WTC11 (cell line): ENCODE measurements at regions not wholly inside any gene's neighbourhood (a gene's known extent, or its start where the extent isn't known, plus 50 kb on each side); places are given as distances from the start of the nearest gene placed in this dataset.

ENCODE experiments used
- ATAC-seq: fragments of 200-7000 bp; cut with Tn5 transposase; 2 replicates; pipeline ENCODE4 v1.10.0; 2021; ENCODE audit warnings: mild to moderate bottlenecking, moderate library complexity
- CTCF ChIA-PET: fragments of 300-600 bp; sonication (Branson Sonifier 250); formaldehyde crosslinking; loops from one replicate; lab custom pipeline; 2021; ENCODE audit warnings: antibody characterized with exemption; lab: Charles Lee
- POLR2A ChIA-PET: fragments of 350-600 bp; sonication (Branson Sonifier 250); formaldehyde crosslinking; loops from one replicate; lab custom pipeline; 2021; ENCODE audit warnings: antibody characterized with exemption; lab: Charles Lee
- DNase-seq: peaks from one replicate; pipeline ENCODE4 v3.0.0; 2021; ENCODE audit warnings: low spot score
- H3K27ac Mint-ChIP-seq: 2 replicates; pipeline ENCODE4 v1.8.0; 2021; ENCODE audit warnings: mixed read lengths
- H3K27me3 Mint-ChIP-seq: 2 replicates; pipeline ENCODE4 v1.8.0; 2021; ENCODE audit warnings: low read depth, mild to moderate bottlenecking, moderate library complexity, mixed read lengths
- H3K36me3 Mint-ChIP-seq: 2 replicates; pipeline ENCODE4 v1.8.0; 2021; ENCODE audit warnings: mixed read lengths
- H3K4me1 Mint-ChIP-seq: 2 replicates; pipeline ENCODE4 v1.8.0; 2022; ENCODE audit warnings: mixed read lengths
- H3K4me3 Mint-ChIP-seq: 2 replicates; pipeline ENCODE4 v1.8.0; 2021; ENCODE audit warnings: mild to moderate bottlenecking, moderate library complexity, mixed read lengths
- H3K9me3 Mint-ChIP-seq: 2 replicates; pipeline ENCODE4 v1.8.0; 2021; ENCODE audit warnings: mixed read lengths
- ATF1 ChIP-seq: sonication (generic); formaldehyde crosslinking; IDR thresholded peaks from 2 replicates; pipeline ENCODE4 v1.8.1; 2023; ENCODE audit warnings: mild to moderate bottlenecking, moderate library complexity, missing genetic modification reagents
- GABPB1 ChIP-seq: sonication (generic); formaldehyde crosslinking; IDR thresholded peaks from 2 replicates; pipeline ENCODE4 v1.8.1; 2023; ENCODE audit warnings: mild to moderate bottlenecking, missing genetic modification reagents
- JAZF1 ChIP-seq: fragments of 250-450 bp; sonication (Bioruptor Pico); IDR thresholded peaks from 2 replicates; pipeline ENCODE4 v1.9.0; 2021; ENCODE audit warnings: moderate library complexity, mild to moderate bottlenecking, inconsistent platforms
- MXD4 ChIP-seq: fragments of 250-450 bp; sonication (Bioruptor Pico); IDR thresholded peaks from 2 replicates; pipeline ENCODE4 v1.8.0; 2021; ENCODE audit warnings: mild to moderate bottlenecking, moderate library complexity, borderline replicate concordance
- NR1H2 ChIP-seq: sonication (generic); formaldehyde crosslinking; IDR thresholded peaks from 2 replicates; pipeline ENCODE4 v1.9.0; 2021; ENCODE audit warnings: mild to moderate bottlenecking, moderate library complexity, missing genetic modification reagents
- RELA ChIP-seq: sonication (generic); formaldehyde crosslinking; IDR thresholded peaks from 2 replicates; pipeline ENCODE4 v1.8.1; 2022; ENCODE audit warnings: missing genetic modification reagents, mild to moderate bottlenecking, borderline replicate concordance
- SMAD4 ChIP-seq: sonication (generic); formaldehyde crosslinking; IDR thresholded peaks from 2 replicates; pipeline ENCODE4 v1.8.0; 2022; ENCODE audit warnings: mild to moderate bottlenecking, missing genetic modification reagents
- TCF7 ChIP-seq: sonication (generic); formaldehyde crosslinking; IDR thresholded peaks from 2 replicates; pipeline ENCODE4 v1.8.0; 2022; ENCODE audit warnings: mild to moderate bottlenecking, low read depth, missing genetic modification reagents, moderate library complexity
- TEAD1 ChIP-seq: sonication (generic); formaldehyde crosslinking; IDR thresholded peaks from 2 replicates; pipeline ENCODE4 v1.8.0; 2022; ENCODE audit warnings: mild to moderate bottlenecking, missing genetic modification reagents
- ZNF317 ChIP-seq: sonication (generic); formaldehyde crosslinking; IDR thresholded peaks from 2 replicates; pipeline ENCODE4 v1.8.1; 2023; ENCODE audit warnings: low read depth, mild to moderate bottlenecking, moderate library complexity, missing genetic modification reagents, borderline replicate concordance
- TF ChIP-seq, protein P1 (sequence below): sonication (generic); formaldehyde crosslinking; conservative IDR thresholded peaks from 2 replicates; pipeline ENCODE4 v1.8.1; 2023; ENCODE audit warnings: mild to moderate bottlenecking, low read depth, missing genetic modification reagents, moderate library complexity
- TF ChIP-seq, protein P2 (sequence below): fragments of 250-450 bp; sonication (Bioruptor Pico); IDR thresholded peaks from 2 replicates; pipeline ENCODE4 v1.9.0; 2021; ENCODE audit warnings: mild to moderate bottlenecking
- TF ChIP-seq, protein P3 (sequence below): sonication (generic); formaldehyde crosslinking; conservative IDR thresholded peaks from 2 replicates; pipeline ENCODE4 v1.8.1; 2022; ENCODE audit warnings: mild to moderate bottlenecking, missing genetic modification reagents
- TF ChIP-seq, protein P4 (sequence below): sonication (generic); formaldehyde crosslinking; IDR thresholded peaks from 2 replicates; pipeline ENCODE4 v1.8.1; 2023; ENCODE audit warnings: mild to moderate bottlenecking, missing genetic modification reagents, moderate library complexity
- TF ChIP-seq, protein P5 (sequence below): fragments of 250-450 bp; sonication (Bioruptor Pico); IDR thresholded peaks from 2 replicates; pipeline ENCODE4 v1.8.0; 2021; ENCODE audit warnings: mild to moderate bottlenecking
- TF ChIP-seq, protein P6 (sequence below): sonication (generic); formaldehyde crosslinking; IDR thresholded peaks from 2 replicates; pipeline ENCODE4 v1.8.0; 2023; ENCODE audit warnings: missing genetic modification reagents

DNA sequence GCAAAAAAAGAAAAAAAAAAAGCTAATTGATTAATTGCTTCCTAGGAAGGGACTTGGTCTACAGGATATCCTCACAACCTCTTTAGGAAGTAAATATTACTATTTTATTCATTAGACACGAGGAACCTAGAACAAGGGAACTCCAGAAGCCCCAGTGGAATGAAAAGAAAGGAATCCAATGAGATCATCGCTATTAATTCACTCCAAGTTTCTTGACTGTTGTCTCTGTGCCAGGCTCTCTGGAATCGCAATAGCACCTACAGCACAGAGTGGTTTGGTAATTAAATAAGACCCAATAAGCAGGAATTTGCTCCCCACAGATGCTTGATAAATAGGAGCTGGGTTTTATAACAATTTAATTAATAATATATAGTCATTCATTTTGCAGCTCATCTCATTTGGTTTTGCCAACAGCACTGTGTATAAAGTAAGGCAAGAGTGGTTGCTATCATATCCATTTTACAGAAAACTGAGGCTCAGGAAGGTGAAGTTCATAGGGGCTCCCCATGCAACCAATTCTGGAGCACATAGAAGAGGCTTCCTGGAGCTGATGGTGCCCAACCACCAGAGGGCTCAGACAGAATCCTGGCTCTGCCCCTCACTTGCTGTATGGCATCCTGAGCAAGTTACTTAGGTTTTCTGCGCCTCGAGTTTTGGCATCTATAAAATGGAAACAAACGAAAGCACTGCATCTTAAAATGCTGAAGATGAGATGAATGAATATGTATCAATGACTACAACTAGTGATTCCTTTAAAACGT, 420.2 kb downstream of the MED13L start:
- no peak overlapping the region for H3K27ac Mint-ChIP-seq
- ChIA-PET POLR2A (no interaction called here), CTCF (interaction anchor here (1.0 to 1.3 kb wide), 2 partner anchors 10 to 90 kb away, joined by 4 to 5 read pairs; no protein-coding TSS in a partner anchor)
- 0 out of 2 replicates have a peak, but pooled peaks cover 4% of the 10 kb centered on the region for H3K9me3 Mint-ChIP-seq
- TF ChIP-seq, protein P1, sequence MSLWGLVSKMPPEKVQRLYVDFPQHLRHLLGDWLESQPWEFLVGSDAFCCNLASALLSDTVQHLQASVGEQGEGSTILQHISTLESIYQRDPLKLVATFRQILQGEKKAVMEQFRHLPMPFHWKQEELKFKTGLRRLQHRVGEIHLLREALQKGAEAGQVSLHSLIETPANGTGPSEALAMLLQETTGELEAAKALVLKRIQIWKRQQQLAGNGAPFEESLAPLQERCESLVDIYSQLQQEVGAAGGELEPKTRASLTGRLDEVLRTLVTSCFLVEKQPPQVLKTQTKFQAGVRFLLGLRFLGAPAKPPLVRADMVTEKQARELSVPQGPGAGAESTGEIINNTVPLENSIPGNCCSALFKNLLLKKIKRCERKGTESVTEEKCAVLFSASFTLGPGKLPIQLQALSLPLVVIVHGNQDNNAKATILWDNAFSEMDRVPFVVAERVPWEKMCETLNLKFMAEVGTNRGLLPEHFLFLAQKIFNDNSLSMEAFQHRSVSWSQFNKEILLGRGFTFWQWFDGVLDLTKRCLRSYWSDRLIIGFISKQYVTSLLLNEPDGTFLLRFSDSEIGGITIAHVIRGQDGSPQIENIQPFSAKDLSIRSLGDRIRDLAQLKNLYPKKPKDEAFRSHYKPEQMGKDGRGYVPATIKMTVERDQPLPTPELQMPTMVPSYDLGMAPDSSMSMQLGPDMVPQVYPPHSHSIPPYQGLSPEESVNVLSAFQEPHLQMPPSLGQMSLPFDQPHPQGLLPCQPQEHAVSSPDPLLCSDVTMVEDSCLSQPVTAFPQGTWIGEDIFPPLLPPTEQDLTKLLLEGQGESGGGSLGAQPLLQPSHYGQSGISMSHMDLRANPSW (CRISPR knock-in tag), result no peak
- TF ChIP-seq, protein P2, sequence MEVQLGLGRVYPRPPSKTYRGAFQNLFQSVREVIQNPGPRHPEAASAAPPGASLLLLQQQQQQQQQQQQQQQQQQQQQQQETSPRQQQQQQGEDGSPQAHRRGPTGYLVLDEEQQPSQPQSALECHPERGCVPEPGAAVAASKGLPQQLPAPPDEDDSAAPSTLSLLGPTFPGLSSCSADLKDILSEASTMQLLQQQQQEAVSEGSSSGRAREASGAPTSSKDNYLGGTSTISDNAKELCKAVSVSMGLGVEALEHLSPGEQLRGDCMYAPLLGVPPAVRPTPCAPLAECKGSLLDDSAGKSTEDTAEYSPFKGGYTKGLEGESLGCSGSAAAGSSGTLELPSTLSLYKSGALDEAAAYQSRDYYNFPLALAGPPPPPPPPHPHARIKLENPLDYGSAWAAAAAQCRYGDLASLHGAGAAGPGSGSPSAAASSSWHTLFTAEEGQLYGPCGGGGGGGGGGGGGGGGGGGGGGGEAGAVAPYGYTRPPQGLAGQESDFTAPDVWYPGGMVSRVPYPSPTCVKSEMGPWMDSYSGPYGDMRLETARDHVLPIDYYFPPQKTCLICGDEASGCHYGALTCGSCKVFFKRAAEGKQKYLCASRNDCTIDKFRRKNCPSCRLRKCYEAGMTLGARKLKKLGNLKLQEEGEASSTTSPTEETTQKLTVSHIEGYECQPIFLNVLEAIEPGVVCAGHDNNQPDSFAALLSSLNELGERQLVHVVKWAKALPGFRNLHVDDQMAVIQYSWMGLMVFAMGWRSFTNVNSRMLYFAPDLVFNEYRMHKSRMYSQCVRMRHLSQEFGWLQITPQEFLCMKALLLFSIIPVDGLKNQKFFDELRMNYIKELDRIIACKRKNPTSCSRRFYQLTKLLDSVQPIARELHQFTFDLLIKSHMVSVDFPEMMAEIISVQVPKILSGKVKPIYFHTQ (CRISPR knock-in tag), result no peak
- ATAC-seq (peak; percentile 70), DNase-seq (no peak)
- H3K4me3 Mint-ChIP-seq, result no peak overlapping the region
- H3K4me1 Mint-ChIP-seq, result peaks cover 16% of the 10 kb centered on the region
- no peaks in the 10 kb centered on the region; the same call in 1 of the 2 replicates for H3K27me3 Mint-ChIP-seq
- no peaks in the 10 kb centered on the region for H3K36me3 Mint-ChIP-seq

DNA sequence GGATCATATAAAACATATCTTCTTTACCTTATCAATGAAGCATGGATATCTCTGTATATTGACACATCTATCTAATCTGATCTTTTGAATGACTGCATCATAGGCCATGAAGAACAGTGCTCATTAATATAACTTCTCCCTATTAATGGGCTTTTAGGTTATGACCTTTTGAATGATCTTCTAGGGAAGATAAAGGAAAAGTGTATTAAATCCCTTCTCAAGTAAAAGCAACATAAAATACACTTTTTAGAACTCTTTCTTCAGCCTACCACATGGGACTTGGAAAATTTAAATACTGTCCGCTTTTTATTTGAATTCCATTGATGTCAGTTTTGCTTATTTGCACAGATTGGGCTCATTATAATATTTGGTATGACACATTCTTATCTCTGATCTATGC, 425.4 kb downstream of the MED13L start:
- DNase-seq (no peak), ATAC-seq (no peak)
- 0 out of 2 replicates have a peak, but pooled peaks cover 8% of the 10 kb centered on the region for H3K36me3 Mint-ChIP-seq
- ChIA-PET POLR2A (no interaction called here), CTCF (no interaction called here)
- no peaks in the 10 kb centered on the region for H3K27me3 Mint-ChIP-seq
- no peak overlapping the region for H3K27ac Mint-ChIP-seq
- no peak for TF ChIP-seq GABPB1 (CRISPR knock-in tag)
- TF ChIP-seq ZNF317 (CRISPR knock-in tag), result no peak
- TF ChIP-seq SMAD4 (CRISPR knock-in tag), result no peak
- TF ChIP-seq NR1H2 (CRISPR knock-in tag), result no peak
- TF ChIP-seq, protein P3, sequence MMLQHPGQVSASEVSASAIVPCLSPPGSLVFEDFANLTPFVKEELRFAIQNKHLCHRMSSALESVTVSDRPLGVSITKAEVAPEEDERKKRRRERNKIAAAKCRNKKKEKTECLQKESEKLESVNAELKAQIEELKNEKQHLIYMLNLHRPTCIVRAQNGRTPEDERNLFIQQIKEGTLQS (CRISPR knock-in tag), result no peak
- TF ChIP-seq ATF1 (CRISPR knock-in tag), result no peak
- TF ChIP-seq MXD4, result no peak
- TF ChIP-seq TCF7, result no peak
- TF ChIP-seq, protein P4, sequence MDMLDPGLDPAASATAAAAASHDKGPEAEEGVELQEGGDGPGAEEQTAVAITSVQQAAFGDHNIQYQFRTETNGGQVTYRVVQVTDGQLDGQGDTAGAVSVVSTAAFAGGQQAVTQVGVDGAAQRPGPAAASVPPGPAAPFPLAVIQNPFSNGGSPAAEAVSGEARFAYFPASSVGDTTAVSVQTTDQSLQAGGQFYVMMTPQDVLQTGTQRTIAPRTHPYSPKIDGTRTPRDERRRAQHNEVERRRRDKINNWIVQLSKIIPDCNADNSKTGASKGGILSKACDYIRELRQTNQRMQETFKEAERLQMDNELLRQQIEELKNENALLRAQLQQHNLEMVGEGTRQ, result no peak
- TF ChIP-seq JAZF1 (CRISPR knock-in tag), result no peak
- no peak for TF ChIP-seq RELA (CRISPR knock-in tag)
- TF ChIP-seq, protein P5, sequence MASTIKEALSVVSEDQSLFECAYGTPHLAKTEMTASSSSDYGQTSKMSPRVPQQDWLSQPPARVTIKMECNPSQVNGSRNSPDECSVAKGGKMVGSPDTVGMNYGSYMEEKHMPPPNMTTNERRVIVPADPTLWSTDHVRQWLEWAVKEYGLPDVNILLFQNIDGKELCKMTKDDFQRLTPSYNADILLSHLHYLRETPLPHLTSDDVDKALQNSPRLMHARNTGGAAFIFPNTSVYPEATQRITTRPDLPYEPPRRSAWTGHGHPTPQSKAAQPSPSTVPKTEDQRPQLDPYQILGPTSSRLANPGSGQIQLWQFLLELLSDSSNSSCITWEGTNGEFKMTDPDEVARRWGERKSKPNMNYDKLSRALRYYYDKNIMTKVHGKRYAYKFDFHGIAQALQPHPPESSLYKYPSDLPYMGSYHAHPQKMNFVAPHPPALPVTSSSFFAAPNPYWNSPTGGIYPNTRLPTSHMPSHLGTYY, result no peak
- TF ChIP-seq, protein P1 (CRISPR knock-in tag), result no peak
- TF ChIP-seq, protein P2 (CRISPR knock-in tag), result no peak
- no peak for TF ChIP-seq TEAD1 (CRISPR knock-in tag)
- TF ChIP-seq, protein P6, sequence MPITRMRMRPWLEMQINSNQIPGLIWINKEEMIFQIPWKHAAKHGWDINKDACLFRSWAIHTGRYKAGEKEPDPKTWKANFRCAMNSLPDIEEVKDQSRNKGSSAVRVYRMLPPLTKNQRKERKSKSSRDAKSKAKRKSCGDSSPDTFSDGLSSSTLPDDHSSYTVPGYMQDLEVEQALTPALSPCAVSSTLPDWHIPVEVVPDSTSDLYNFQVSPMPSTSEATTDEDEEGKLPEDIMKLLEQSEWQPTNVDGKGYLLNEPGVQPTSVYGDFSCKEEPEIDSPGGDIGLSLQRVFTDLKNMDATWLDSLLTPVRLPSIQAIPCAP, result no peak
- no peak overlapping the region for H3K4me3 Mint-ChIP-seq
- H3K9me3 Mint-ChIP-seq, result peaks cover 30% of the 10 kb centered on the region
- peaks cover 4% of the 10 kb centered on the region for H3K4me1 Mint-ChIP-seq
